K562 (cell line): ENCODE measurements at regions not wholly inside any gene's neighbourhood (a gene's known extent, or its start where the extent isn't known, plus 50 kb on each side); places are given as distances from the start of the nearest gene placed in this dataset.

Experiments used
- ATAC-seq: fragments of 200-7000 bp; cut with Tn5 transposase; 3 replicates; pipeline ENCODE4 v1.9.1; 2020; ENCODE audit warnings: moderate library complexity
- BruUV-seq: library from RNA; stranded (reverse); fragments of 400-500 nt; replicated peaks from 2 replicates; lab custom pipeline; 2021; lab: Mats Ljungman, UMichigan
- CTCF ChIA-PET: fragments of 300-600 bp; formaldehyde crosslinking; extraction: SDS; loops from one replicate; lab custom pipeline; 2021; ENCODE audit warnings: low intra/inter-chr PET ratio; lab: Yijun Ruan, JAX
- POLR2A ChIA-PET: fragments of 300-600, 350-650 bp; sonication (Branson Sonifier 250); formaldehyde crosslinking; extraction: SDS; loops from one replicate; lab custom pipeline; 2021; ENCODE audit warnings: antibody characterized with exemption, inconsistent platforms; lab: Yijun Ruan, JAX
- DNase-seq, 4 experiments: peaks; one replicate each; pipeline versions ENCODE4 v3.0.0 to v3.0.0-alpha.2; 2011 to 2018; ENCODE audit warnings: low spot score in 3 of 4, mixed read lengths in 3 of 4; ENCODE audit errors: extremely low read depth in 1 of 4
- FAIRE-seq: peaks from 2 replicates; lab custom pipeline; 2011; peaks lifted over from hg19 to GRCh38; lab: Jason Lieb, UNC
- H2AFZ ChIP-seq: 2 replicates; pipeline ENCODE4 v1.6.0; 2011; ENCODE audit warnings: low read depth, low read length, control low read depth, inconsistent platforms
- H3K27ac ChIP-seq: fragments of 200-600 bp; 3 replicates; pipeline ENCODE4 v1.8.0; 2011; ENCODE audit warnings: low read depth, mild to moderate bottlenecking, control low read depth, inconsistent platforms, low read length, moderate library complexity, mixed read lengths; ENCODE audit errors: extremely low read depth
- H3K27me3 ChIP-seq, 2 experiments: fragments of 300-600 bp in 1 of 2; 2 replicates in 1 of 2; 3 replicates in 1 of 2; pipeline versions ENCODE4 v1.6.0 to v1.8.0; 2011; ENCODE audit warnings: inconsistent platforms in 2 of 2, low read length in 2 of 2, mild to moderate bottlenecking in 1 of 2, mixed read lengths in 1 of 2, moderate library complexity in 1 of 2; ENCODE audit not compliant: control insufficient read depth in 2 of 2, insufficient read depth in 2 of 2
- H3K36me3 ChIP-seq: fragments of 300-600 bp; 3 replicates; pipeline ENCODE4 v1.8.0; 2011; ENCODE audit warnings: mild to moderate bottlenecking, low read length, inconsistent platforms; ENCODE audit not compliant: control insufficient read depth, insufficient read depth
- H3K4me1 ChIP-seq, 2 experiments: fragments of 200-600 bp in 1 of 2; replicated peaks in 1 of 2; 2 replicates in 1 of 2; 3 replicates in 1 of 2; pipeline versions ENCODE4 v1.5.1 to v1.8.0; 2011; ENCODE audit warnings: inconsistent platforms in 2 of 2, low read length in 2 of 2, mild to moderate bottlenecking in 1 of 2, mixed read lengths in 1 of 2, moderate library complexity in 1 of 2; ENCODE audit not compliant: control insufficient read depth in 2 of 2, insufficient read depth in 2 of 2
- H3K4me2 ChIP-seq: 2 replicates; pipeline ENCODE4 v1.6.1; 2011; ENCODE audit warnings: low read length, control low read depth, inconsistent platforms, mixed read lengths; ENCODE audit not compliant: insufficient read depth
- H3K4me3 ChIP-seq: fragments of 200-600 bp; sonication (generic), shearing (Covaris generic); 2 replicates; pipeline ENCODE4 v1.5.1; 2016; ENCODE audit warnings: control low read depth, inconsistent platforms
- H3K79me2 ChIP-seq: fragments of 200-600 bp; 3 replicates; pipeline ENCODE4 v1.8.0; 2011; ENCODE audit warnings: low read length, inconsistent platforms; ENCODE audit not compliant: control insufficient read depth, insufficient read depth
- H3K9ac ChIP-seq, 2 experiments: 2 replicates each; pipeline versions ENCODE4 v1.6.0 to v1.6.1; 2011; ENCODE audit warnings: low read depth in 2 of 2, low read length in 2 of 2, control low read depth in 1 of 2, inconsistent platforms in 1 of 2, mild to moderate bottlenecking in 1 of 2, mixed read lengths in 1 of 2; ENCODE audit not compliant: insufficient read depth in 1 of 2
- H3K9me1 ChIP-seq: one replicate; pipeline ENCODE4 v1.6.0; 2011; ENCODE audit warnings: inconsistent platforms, mild to moderate bottlenecking, low read length, moderate library complexity; ENCODE audit not compliant: control insufficient read depth, insufficient read depth
- H3K9me3 ChIP-seq: replicated peaks from 2 replicates; pipeline ENCODE4 v1.5.1; 2011; ENCODE audit warnings: low read depth, low read length, inconsistent platforms; ENCODE audit not compliant: control insufficient read depth, insufficient read depth
- H4K20me1 ChIP-seq: replicated peaks from 2 replicates; pipeline ENCODE4 v1.6.1; 2011; ENCODE audit warnings: low read length, inconsistent platforms, mixed read lengths; ENCODE audit not compliant: control insufficient read depth, insufficient read depth
- SMC3 ChIP-seq: conservative IDR thresholded peaks from 2 replicates; pipeline ENCODE4 v1.6.1; 2011; ENCODE audit warnings: low read depth, low read length, improper control_type of control experiment; ENCODE audit not compliant: insufficient read depth
- ZNF79 ChIP-seq: fragments of 250-450 bp; sonication (Bioruptor Pico); IDR thresholded peaks from 2 replicates; pipeline ENCODE4 v1.4.0; 2020; ENCODE audit warnings: low read depth, mild to moderate bottlenecking, moderate library complexity
- WGBS: fragments of 100-300 bp; shearing (Covaris generic); methylation state at CpG from one replicate; pipeline ENCODE4 v1.1.6; 2016; ENCODE audit warnings: low coverage, mixed read lengths; ENCODE audit not compliant: insufficient coverage; ENCODE audit errors: missing lambda C conversion rate; 5-methylcytosine and 5-hydroxymethylcytosine counted together
- in situ Hi-C: fragments of 300-500 bp; cut with MboI; formaldehyde crosslinking; loops from 4 replicates; pipeline ENCODE4 v1.15.0; 2018; ENCODE audit warnings: inconsistent platforms, mixed read lengths
- intact Hi-C: fragments of 100-400 bp; cut with micrococcal nuclease; formaldehyde crosslinking; loops from 2 replicates; pipeline ENCODE4 v1.14.2; 2022
- TF ChIP-seq, protein P1 (sequence below), 2 experiments: IDR thresholded peaks in 1 of 2; conservative IDR thresholded peaks in 1 of 2; 2 replicates each; pipeline ENCODE4 v1.6.1; 2016; ENCODE audit warnings: low read depth in 2 of 2, mild to moderate bottlenecking in 1 of 2, missing compliant biosample characterization in 1 of 2, missing genetic modification characterization in 1 of 2, moderate library complexity in 1 of 2

DNA sequence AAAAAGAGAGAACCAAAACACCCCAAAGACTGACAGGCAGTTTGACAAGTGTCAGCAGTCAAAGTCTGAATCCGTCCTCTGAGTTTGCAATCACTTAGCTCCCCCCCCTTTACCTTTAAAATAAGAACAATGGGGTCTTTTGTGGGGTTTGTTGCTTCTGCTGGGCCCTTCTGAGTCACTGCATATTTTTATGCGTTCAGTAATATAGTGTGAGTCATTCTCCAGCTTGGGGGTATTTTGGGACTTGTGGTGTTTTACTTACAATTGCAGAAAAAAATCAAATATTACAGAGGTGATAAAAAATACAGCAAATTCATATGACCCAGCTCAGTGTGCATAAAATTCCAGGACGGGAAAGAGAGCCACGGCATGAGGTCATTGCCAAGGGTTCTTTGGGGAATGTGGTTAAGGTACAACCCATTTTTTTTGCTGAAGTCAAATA is 120.1 kb downstream of the CYLD start:
- no peaks in the 10 kb centered on the region for H3K4me1 ChIP-seq
- intact Hi-C loops, result no loop called here
- BruUV-seq, result no TSS peak
- no peak overlapping the region for H3K4me2 ChIP-seq
- ChIA-PET CTCF (no interaction called here), POLR2A (no interaction called here)
- ATAC-seq (no peak), FAIRE-seq (no peak), DNase-seq (no peak)
- no peaks in the 10 kb centered on the region for H3K79me2 ChIP-seq
- no peaks in the 10 kb centered on the region for H3K36me3 ChIP-seq
- H2AFZ ChIP-seq, result no peak overlapping the region
- H3K9me3 ChIP-seq, result no peaks in the 10 kb centered on the region
- TF ChIP-seq ZNF79 (CRISPR knock-in tag), result no peak
- TF ChIP-seq, protein P1, sequence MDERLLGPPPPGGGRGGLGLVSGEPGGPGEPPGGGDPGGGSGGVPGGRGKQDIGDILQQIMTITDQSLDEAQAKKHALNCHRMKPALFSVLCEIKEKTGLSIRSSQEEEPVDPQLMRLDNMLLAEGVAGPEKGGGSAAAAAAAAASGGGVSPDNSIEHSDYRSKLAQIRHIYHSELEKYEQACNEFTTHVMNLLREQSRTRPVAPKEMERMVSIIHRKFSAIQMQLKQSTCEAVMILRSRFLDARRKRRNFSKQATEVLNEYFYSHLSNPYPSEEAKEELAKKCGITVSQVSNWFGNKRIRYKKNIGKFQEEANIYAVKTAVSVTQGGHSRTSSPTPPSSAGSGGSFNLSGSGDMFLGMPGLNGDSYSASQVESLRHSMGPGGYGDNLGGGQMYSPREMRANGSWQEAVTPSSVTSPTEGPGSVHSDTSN (CRISPR knock-in tag; IDR thresholded peaks at IDR 0.05; ENCODE audit: low read depth), result no peak
- TF ChIP-seq, protein P1 (tag; conservative IDR thresholded peaks at IDR 0.05; ENCODE audit: low read depth), result no peak
- no peak overlapping the region for H3K4me3 ChIP-seq
- WGBS, result 0% methylated on average over 4 of the region's 4 CpGs
- H4K20me1 ChIP-seq, result no peaks in the 10 kb centered on the region
- no peak overlapping the region for H3K9ac ChIP-seq
- no peak overlapping the region for H3K27ac ChIP-seq
- H3K9me1 ChIP-seq, result peaks cover 5% of the 10 kb centered on the region
- in situ Hi-C loops, result no loop called here
- H3K27me3 ChIP-seq, result peaks cover 0 to 15% of the 10 kb centered on the region in 2 experiments; a peak in 2 of 5 replicates

DNA sequence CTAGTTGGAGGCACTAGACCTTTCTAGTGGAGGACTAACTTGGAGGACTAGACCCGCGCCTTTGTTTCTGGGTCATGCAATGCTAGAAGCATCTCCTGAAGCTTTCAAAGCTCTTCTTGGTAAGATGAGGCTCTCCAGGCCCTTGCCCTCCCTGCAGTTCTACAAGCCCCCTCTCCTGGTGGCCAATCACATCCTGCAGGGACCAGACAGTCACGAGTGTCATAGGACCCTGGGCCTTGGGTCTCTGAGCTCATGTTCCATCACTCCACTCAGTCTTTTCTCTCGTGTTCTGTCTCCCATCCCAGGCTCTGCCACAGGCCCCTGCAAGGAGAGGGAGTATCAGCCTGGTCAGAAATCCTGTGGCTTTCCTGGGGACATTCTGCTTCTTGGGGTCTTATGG is 119.6 kb downstream of the CYLD start:
- Histone ChIP-seq H4K20me1 (no peaks in the 10 kb centered on the region), H3K79me2 (no peaks in the 10 kb centered on the region), H3K9me1 (peaks cover 5% of the 10 kb centered on the region), H2AFZ (no peak overlapping the region), H3K36me3 (no peaks in the 10 kb centered on the region), H3K9me3 (no peaks in the 10 kb centered on the region), H3K4me3 (no peak overlapping the region), H3K9ac (no peak overlapping the region), H3K27ac (no peak overlapping the region), H3K27me3 (peaks cover 0 to 15% of the 10 kb centered on the region in 2 experiments; a peak in 2 of 5 replicates), H3K4me2 (no peak overlapping the region), H3K4me1 (no peaks in the 10 kb centered on the region)
- intact Hi-C loops (no loop called here), in situ Hi-C loops (no loop called here)
- 3% methylated on average over 4 of the region's 4 CpGs for WGBS
- DNase-seq, result no peak
- ATAC-seq, result no peak
- FAIRE-seq, result no peak
- no TSS peak for BruUV-seq
- POLR2A ChIA-PET, result no interaction called here
- no peak for TF ChIP-seq SMC3
- CTCF ChIA-PET, result no interaction called here
